ENCODE measurements at regions not wholly inside any gene's neighbourhood (a gene's known extent, or its start where the extent isn't known, plus 50 kb on each side); places are given as distances from the start of the nearest gene placed in this dataset.

DNA sequence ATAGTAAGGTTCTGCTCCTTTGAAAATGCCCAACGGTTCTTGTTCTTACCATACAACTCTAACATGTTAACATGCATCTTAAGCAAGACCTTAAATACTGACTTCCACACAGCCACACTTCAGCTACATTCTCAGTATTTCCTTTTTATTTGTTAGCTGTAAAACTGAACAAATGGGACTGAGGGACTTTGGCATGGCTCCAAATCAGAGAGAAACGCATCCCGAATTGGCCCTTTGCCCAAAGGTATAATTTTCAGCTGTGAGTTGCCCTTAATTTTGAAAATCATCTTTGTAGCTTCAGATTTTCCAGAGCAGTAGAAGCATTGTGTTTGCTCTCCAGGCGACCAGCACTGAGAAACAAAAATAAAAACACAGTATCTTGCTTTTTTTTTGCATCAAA is 56.4 kb downstream of the NEUROD6 start:
- no peak for DNase-seq (ENCODE audit: low spot score)

DNA sequence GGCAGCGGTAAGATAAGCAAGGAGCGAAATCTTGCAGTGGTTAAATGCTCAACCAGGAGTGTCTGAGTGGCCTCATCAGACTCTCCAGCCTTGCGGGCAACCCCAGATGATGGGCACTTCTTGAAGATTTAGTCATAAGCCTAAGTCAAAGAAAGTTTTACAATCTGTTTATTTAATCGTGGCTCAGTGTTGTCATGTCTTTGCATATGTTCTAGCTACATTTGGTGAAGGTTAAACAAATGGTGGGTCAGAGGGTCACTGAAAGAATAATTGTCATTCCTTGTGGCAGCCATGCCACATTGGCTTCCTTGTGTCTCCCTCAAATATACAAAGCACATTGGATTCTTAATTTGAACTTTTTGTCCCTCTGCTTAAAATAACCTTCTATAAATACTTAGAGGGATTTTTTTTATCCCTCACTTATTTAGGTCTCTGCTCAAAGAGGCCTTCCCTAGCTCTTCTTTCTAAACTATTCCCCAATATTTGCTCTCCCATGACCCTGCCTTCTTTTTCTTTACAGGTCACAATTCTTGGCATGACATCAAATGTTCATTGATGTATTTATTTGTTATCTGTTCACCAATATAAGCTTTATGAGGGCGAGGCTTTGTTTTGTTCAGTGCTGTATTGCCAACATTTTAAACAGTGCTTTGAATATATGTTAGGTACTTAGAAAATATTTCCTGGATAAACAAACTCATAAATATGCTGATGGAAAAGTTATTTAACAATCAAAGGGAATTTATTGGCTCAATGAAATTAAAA is 68.7 kb downstream of the NEUROD6 start:
- DNase-seq (ENCODE audit: low spot score) = no peak

DNA sequence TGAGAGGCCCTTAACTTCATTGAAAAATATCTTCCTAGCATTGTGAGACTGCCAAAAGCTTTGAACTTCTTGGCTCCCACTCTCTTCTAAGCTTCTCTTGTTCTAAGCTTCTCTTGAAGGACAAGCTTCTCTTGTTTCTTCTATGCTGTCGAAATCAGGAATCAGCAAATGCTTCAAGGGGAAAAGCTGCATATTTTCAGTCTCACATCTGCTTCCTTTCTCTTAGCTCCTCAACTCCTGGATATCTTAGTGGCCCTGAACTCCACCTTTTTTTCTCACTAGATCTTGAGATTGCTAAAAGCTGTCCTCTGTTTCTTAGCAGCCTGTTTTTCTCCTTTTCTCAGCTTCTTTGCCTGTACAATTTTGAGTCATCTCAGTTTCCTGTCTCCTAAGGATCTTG is 73.0 kb downstream of the NEUROD6 start:
- DNase-seq (ENCODE audit: low spot score) = no peak

DNA sequence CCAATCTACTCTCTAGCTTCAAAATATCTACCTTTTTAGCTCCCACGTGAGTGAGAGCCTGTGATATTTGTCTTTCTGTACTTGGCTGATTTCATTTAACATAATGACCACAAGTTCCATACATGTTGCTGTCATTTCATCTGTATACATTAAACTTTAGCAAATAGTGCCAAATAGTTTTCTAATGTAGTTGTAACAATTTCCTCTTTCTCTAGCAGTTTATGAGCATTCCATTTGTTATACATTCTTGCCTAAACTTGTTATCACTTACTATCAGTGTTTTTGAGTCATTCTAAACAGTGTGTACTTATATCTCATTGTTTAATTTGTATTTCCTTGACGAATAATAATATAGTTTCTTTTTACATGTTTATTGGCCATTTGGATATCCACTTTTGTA is 77.2 kb downstream of the NEUROD6 start:
- DNase-seq (ENCODE audit: low spot score) = no peak

DNA sequence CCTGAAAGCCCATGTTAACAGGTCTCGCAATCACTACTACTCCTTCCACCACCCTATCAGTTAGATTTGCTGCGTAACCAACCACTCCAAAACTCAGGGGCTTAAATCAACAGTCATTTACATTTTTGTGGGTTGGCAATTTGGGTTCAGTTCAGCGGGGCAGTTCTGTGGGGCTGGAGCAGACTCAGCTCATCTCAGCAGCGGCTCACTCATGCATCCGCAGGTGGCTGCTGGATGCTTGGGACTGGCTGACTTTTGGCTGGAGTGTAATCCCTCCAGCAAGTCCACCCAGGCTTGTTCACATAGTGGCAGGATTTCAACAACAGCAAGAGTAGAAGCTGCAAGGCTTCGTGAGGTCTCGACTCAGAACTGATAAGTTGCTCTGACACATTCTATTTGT is 79.2 kb downstream of the NEUROD6 start:
- DNase-seq (ENCODE audit: low spot score) = no peak

DNA sequence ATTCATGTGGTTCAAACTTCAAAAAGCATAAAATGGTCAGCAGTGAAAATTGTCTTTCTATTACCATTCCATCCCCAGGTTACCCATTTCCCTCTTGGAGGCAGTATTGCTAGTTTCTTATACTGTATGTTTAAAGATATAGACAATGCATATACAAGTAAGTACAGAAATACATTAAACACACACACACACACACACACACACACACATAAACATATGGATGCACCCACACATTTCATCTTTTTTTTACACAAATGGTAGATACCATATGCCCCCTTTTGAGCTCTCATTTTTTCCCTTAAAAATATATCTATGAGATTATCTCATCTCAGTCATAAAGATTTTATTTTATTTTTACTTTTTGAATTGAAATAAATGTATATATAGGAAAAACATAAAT is 79.7 kb downstream of the NEUROD6 start:
- no peak for DNase-seq (ENCODE audit: low spot score)

DNA sequence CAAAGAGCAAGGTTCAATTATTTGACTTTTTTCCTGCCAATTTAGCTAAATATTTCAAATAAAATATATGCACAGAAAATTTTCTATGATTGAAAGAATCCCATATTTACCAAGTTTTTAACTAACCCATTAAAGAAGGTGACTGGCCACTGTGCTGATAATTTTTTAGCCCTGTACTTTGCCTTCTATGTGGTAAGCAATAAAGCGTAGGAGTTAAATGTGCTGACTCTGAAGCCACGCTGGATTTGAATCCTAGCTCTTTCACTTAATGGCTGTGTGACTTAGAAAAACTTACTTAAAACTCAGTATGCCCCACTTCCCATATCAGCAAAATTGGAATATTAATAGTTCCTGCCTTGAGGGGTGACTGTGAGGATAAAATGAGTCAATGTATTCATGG is 82.1 kb downstream of the NEUROD6 start:
- DNase-seq (ENCODE audit: low spot score) = no peak

DNA sequence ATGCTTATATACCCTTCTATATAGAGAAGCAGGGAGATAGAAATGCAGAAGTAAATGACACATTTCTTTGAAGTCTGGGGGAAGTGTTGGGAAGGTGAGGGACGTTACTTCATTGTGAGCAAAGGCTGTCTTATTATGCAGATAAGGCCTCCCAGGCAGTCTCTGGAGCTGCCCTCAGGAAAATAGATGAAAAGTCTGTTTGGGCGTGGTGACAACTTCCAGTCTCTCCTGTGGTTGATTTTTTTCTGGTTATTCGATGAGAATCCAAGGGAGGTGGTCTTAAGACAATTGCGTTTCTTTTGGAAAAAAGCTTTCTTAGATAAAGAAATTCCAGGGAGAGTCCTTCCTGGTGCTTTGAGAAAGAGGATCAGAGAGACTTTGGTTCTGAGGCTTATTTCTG is 84.0 kb downstream of the NEUROD6 start:
- DNase-seq (ENCODE audit: low spot score) = no peak

DNA sequence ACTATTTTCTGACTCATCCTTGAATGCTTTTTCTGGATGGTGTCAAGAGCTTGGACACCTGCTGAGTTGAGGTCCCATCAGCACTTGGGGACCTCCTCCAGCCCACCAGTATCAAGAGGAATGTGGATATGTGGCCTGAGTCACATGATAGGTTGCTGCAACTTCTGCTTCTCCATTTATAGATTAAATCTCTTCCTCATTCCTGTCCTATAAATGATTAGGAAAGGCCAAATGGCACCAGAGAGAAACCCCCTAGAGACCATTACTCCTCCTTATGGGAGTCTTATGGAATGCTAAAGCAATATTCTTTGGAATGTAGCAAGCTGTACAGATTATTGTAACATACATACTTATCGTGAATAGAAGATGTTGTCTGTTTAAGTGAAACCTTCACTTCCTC is 85.6 kb downstream of the NEUROD6 start:
- no peak for DNase-seq (ENCODE audit: low spot score)

DNA sequence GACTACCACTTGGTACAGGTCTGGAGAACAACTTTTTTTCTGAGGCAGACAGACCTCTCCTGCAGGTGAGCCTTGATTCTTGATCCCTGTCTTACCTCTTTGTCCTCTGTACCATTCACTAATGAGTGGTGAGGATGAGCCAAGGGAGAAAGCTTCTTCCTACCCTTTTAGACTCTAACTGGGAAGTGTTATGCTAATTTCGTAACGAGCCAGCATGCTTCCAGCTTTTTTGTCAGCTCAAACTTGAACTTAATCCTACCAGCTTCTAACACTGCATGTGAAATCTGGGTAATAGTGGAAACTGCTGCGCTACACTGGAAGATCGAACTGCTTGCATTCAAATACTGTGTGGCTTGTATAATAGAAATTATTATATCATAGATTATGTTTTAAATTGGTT is 87.0 kb downstream of the NEUROD6 start:
- DNase-seq (ENCODE audit: low spot score) = peak; percentile 30

DNA sequence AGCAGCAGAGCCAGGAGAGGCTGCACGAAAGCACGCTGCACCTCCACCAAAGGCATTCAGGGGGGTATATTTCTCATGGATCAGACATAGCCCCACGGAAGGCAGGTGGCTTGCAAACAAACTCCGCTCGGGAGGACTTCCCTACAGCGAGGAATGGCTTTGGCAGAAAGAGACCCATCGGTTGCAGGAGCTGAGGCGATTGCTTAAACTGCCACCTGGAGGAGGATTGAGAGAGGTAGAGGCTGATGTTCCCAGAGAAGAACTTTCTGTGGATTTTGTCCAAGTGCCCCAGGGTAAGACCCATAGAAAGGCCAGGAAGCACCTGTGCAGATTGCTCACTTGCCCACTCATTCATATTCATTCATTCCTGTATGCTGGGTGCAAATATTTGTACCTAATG is 89.1 kb downstream of the NEUROD6 start:
- DNase-seq (ENCODE audit: low spot score) = peak; percentile 33

DNA sequence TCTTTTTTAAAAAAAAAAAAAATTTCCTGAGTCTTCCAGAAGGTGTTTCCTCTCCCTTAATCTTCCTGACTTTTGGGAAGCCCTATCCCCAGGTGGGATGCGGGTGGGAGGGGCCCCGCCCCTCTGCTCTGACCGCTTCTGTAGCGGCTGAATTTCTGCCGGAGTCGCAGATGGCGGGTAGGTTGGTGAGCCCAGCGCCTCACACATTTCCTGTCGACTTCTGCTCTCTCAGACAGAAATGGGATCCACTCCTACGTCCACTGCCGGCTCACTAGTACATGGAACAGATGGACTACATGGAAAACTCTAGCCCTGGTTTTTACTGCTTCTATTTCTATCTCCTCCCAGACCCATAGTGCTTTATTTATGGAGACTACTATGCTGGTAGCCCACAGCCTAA is 90.9 kb downstream of the NEUROD6 start:
- DNase-seq (ENCODE audit: low spot score) = no peak

DNA sequence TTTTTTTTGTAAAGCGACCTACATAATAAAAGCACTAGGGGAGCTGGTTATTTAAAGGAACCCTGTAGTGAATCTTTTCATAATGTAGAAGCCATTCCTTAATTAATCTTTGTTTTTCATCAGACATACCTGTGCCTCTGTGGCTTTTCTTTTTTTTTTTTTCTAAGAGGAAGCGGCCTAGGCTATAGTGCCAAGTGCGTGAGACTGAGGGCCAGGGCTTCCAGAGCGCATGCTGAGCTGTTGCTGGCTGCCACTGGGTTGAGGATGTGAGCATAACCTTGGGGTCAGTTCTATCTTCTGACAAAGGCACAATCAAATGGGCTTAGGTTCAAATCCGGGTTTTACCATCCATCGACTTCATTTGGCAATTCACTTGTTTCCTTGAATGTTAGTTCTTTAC is 103.7 kb downstream of the NEUROD6 start:
- no peak for DNase-seq (ENCODE audit: low spot score)

DNA sequence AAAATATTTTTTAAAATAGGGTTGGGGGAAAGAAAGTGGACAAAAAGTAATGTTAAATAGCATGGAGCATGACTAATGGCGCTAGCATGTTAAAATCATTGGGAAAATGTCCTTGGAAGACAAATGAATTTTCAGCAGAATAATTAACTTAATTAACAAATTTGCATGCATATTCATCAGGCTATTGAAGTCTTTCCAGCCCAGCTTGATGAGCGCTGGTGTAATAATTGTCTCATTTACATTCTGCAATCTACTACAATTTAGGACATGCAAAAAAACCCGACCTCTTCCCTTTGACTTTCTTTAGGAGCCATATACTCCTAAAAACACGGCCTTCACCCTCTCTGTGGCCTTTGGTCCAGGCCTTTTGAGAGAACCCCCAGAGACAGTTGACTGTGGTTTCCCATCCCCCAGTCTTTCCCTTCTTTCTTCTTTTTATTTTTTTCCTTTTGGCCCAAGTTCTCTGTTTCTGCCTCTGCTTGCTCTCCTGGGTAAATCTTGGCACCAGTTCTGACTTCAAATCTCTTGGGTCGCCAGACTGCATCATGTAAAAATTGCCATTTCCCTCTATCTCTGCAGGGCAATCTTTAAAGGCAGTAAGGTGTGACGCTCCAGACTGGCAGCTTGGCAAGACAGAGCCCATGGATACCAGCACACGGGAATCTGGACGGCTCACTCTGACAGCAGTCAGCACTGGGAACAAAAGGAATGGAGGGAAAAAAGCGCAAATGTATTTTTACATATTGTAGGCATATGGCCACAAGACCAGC is 105.5 kb downstream of the NEUROD6 start:
- no peak for DNase-seq (ENCODE audit: low spot score)

DNA sequence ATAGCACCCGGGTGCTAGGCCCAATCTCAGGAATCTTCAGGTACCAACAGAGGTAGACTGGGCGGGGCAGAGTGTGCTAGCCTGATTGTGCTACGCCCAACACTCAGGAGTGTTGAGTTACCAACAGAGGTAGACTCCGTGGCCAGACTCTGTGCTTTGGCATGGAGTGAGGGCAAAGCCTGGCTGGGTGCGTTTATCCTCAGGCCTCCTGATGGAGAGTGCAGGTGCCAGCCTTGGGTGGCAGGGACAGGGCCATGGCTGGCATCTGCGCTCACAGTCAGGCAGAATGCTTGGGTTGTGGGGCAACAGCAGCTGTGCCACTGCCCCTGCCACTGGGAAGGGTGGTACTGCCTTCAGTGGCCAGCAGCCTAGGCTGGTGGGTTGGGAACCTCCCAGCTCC is 111.6 kb downstream of the NEUROD6 start:
- no peak for DNase-seq (ENCODE audit: low spot score)

DNA sequence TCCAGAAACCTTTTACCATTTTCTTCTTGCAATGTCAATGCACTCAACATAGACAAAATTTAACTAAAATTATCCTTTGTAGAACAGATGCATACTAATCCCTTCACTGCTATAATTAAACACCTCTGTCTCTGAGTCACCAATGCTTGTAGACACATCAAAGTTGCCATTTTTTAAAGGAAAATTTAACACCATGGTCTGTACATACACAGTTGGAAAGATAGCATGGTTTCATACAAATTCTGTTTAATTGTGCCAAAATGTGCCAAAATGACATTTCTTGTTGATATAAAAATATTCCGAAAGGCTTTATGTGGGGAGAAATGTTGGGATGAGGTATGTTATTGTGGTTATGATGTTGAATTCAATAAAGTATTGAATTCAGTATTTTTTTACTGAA is 125.8 kb downstream of the NEUROD6 start:
- no peak for DNase-seq (ENCODE audit: low spot score)

DNA sequence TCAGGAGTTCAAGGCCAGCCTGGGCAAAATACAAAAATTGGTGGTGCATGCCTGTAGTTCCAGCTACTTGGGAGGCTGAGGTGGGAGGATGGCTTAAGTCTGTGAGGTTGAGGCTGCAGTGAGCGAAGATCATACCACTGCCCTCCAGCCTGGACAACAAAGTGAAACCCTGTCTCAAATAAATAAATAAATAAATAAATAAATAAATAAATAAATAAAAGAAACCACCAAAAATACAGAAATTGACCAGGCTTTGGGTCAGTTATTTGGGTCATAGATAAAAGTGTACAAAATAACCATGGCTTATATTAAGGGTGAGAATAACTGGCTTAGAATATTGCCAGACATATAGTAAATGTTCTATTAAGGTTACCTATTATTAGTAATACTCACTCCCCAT is 129.2 kb downstream of the NEUROD6 start:
- no peak for DNase-seq (ENCODE audit: low spot score)

DNA sequence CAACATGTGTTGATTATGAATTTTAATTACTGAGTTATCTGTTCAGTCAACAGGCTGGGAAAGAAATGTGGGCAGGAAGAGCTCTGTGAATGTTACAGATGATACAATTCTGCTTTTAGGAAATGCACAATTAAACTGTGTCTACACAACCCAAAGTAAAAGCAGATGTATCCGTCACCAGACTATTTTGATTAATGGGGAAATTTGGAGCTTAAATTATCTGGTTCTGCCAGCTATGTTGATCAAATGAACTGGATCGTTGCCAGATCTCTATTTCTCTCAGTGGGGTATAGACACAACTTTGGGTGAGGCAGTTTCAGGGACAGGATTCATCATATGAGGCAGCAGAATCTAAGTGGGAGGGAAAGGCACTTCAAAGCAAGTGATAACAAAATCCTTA is 136.5 kb downstream of the NEUROD6 start:
- no peak for DNase-seq (ENCODE audit: low spot score)

DNA sequence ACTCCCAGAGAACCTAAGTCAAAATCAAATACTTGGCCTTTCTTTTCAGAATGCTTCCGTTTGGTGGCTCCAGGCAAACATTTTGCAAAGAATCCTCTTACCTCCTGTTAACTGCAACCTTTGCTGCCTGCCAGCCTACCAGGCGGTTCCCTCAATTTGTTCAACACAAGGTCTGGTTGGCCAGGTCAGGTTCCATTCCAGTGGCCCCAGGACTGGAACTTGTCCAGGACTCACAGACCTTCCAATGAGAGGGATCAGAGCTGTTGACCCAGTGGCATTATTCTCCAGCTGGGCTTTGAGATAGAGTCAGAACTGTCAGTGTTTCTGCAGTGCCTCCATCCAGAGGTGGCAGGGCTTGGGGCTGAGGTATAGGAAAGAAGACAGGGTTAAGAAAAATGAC is 137.0 kb downstream of the NEUROD6 start:
- no peak for DNase-seq (ENCODE audit: low spot score)

DNA sequence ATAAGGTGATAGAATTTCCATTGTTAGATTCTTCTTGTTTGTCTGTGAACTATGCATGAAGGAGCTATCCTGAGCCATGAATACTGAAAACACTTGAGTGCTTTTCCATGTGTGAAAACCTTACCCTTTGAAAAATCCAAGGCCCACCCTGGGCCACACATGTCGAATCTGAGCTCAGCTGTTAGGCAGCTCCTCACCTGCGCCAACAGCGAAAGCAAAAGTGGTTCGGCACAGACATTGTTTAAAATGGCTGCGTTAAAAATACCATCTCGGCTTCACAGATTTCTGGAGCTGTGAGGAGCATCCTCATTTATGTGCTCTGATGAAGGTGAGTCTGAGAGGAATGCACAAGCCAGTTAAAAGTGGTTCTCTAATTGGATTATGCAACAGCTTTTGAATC is 137.7 kb downstream of the NEUROD6 start:
- DNase-seq (ENCODE audit: low spot score) = no peak

DNA sequence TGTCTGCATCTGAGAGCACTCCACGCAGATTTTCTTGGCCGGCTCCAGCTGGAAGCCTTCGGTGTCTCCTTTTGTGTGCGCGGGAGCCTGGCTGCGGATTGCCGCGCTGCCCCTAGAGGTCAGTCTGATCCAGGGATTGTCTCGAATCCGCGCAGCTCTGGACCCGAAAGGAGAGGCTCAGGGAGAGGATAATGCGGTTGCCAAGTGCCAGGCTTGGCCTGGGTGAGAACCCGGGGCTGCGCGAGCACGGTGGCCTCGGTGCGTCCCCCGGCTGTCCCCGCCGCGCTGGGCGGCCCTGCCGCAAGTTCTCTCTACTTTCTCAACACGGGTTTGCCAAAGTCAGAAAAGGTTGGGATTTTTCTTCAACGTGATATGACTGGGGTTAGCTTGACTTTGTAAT is 140.9 kb downstream of the ADCYAP1R1 start:
- DNase-seq (ENCODE audit: low spot score) = peak; percentile 88

DNA sequence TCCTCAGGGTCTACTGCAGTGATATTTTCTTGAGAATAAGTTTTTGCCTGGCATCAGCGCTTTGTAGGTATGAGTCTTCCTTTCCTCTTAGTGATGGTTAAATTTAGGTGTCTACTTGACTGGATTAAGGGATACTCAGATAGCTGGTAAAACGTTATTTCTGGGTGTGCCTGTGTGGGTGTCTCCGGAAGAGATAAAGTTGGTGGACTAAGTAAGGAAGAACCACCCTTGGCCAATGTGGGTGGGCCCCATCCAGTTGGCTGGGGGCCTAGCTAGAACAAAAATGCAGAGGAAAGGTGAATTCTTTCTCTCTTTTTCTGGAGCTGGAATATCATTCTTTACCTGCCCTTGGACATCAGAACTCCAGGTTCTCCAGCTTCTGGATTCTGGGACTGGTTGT is 138.8 kb downstream of the ADCYAP1R1 start:
- DNase-seq (ENCODE audit: low spot score) = no peak

DNA sequence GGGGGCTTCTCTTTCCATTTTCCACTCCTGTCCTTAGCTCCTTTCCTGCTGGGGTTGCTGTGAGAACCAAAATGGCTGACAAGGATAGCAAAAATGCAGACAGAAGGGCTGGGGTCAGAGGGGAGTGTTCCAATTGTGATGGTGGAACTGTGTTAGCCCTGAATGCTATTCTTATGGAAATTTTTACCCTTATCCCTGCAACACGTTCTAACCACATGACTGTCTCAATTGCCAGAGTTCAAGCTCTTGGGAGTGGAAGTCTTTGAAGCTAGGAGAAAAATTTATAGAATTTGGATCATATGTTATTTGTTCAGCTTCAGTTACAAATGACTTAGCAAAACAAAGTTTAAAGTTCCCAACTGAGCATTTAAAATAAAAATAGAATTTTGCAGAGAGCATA is 134.1 kb downstream of the ADCYAP1R1 start:
- DNase-seq (ENCODE audit: low spot score) = peak; percentile 17

DNA sequence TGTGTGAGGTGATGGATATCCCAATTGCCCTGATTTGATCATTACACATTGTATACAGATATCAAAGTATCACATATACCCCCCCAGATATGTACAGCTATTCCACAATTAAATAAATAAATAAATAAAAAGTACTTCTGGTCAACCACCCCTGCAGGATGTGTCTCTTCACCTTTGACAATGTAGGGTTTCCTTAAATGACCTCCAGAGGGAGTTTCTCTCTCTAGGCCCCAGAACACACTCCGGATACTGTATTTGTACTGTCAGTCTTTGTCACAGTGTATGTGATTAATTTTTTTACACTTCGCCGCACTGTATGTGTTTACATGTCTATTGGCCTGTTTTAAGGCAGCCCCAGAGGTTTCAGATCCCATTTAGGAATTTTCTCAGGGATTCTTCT is 123.6 kb downstream of the ADCYAP1R1 start:
- peak; percentile 33 for DNase-seq (ENCODE audit: low spot score)

Measured in iPS-NIHi11 (cell line).